ENCODE measurements at regions not wholly inside any gene's neighbourhood (a gene's known extent, or its start where the extent isn't known, plus 50 kb on each side); places are given as distances from the start of the nearest gene placed in this dataset.

DNA sequence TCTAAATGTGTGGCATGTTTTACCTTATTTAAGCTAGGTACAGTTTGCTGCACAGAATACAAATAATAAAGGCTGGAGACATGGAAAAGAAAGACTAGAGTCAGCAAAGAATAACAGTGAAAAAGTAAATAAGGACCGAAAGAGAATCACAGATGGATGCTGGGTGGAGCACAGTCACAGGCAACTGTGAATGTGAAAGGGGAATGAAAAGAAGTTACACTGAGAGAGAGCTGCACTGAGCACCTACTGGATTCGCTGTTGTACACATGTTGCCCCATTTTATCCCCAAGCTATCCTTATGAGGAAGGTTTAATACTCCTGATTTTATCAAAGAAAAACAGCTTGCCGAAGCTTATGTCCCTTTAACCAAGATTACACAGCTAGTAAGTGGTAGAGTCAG lies 165.4 kb upstream of the RGMB start:
- TF ChIP-seq, protein P1, sequence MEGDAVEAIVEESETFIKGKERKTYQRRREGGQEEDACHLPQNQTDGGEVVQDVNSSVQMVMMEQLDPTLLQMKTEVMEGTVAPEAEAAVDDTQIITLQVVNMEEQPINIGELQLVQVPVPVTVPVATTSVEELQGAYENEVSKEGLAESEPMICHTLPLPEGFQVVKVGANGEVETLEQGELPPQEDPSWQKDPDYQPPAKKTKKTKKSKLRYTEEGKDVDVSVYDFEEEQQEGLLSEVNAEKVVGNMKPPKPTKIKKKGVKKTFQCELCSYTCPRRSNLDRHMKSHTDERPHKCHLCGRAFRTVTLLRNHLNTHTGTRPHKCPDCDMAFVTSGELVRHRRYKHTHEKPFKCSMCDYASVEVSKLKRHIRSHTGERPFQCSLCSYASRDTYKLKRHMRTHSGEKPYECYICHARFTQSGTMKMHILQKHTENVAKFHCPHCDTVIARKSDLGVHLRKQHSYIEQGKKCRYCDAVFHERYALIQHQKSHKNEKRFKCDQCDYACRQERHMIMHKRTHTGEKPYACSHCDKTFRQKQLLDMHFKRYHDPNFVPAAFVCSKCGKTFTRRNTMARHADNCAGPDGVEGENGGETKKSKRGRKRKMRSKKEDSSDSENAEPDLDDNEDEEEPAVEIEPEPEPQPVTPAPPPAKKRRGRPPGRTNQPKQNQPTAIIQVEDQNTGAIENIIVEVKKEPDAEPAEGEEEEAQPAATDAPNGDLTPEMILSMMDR (IDR thresholded peaks at IDR 0.05; ENCODE audit: poor library complexity), result no peak
- no peak for TF ChIP-seq EZH2phosphoT487 (IDR thresholded peaks at IDR 0.05; ENCODE audit: low read depth, severe bottlenecking, unreplicated experiment)
